ENCODE measurements at regions not wholly inside any gene's neighbourhood (a gene's known extent, or its start where the extent isn't known, plus 50 kb on each side); places are given as distances from the start of the nearest gene placed in this dataset.

GRCh38 chr11:109756521-109756920 is 334.5 kb downstream of the C11orf87 start:
- no peaks in the 10 kb centered on the region for H3K36me3 Mint-ChIP-seq
- H3K9me3 Mint-ChIP-seq, result peaks cover 2% of the 10 kb centered on the region
- H3K36me3 ChIP-seq, result no peaks in the 10 kb centered on the region
- no peaks in the 10 kb centered on the region for H3K4me1 Mint-ChIP-seq
- no peak for DNase-seq (ENCODE audit: low spot score)
- H3K27me3 ChIP-seq, result no peaks in the 10 kb centered on the region
- H2AFZ ChIP-seq (replicated peaks), result no peak overlapping the region
- no peaks in the 10 kb centered on the region for H3K4me1 ChIP-seq
- no peak overlapping the region for H3K4me3 Mint-ChIP-seq
- no peak for TF ChIP-seq EZH2 (IDR thresholded peaks at IDR 0.05)
- no peak for TF ChIP-seq EZH2phosphoT487 (IDR thresholded peaks at IDR 0.05)
- TF ChIP-seq CTCF (IDR thresholded peaks at IDR 0.05), result no peak
- no peak overlapping the region for H3K4me3 ChIP-seq
- no peaks in the 10 kb centered on the region for H3K9me3 ChIP-seq (ENCODE audit: low read depth)
- no peak overlapping the region for H3K27ac Mint-ChIP-seq
- H4K20me1 ChIP-seq (ENCODE audit: low read depth), result no peaks in the 10 kb centered on the region
- H3F3A ChIP-seq (ENCODE audit: low read depth), result no peaks in the 10 kb centered on the region
- no peak overlapping the region for H3K27ac ChIP-seq
- H3K9ac ChIP-seq, result no peak overlapping the region
- H3K4me2 ChIP-seq, result no peak overlapping the region
- peaks cover 3% of the 10 kb centered on the region for H3K27me3 Mint-ChIP-seq (ENCODE audit: insufficient read depth, low read depth)
- H3K79me2 ChIP-seq (ENCODE audit: low read depth), result no peaks in the 10 kb centered on the region

- Mint-ChIP-seq H3K27ac (no peak overlapping the region), H3K27me3 (ENCODE audit: insufficient read depth, low read depth) (peaks cover 3% of the 10 kb centered on the region), H3K4me1 (no peaks in the 10 kb centered on the region), H3K4me3 (no peak overlapping the region), H3K9me3 (peaks cover 2% of the 10 kb centered on the region), H3K36me3 (no peaks in the 10 kb centered on the region)
- Histone ChIP-seq H3F3A (ENCODE audit: low read depth) (no peaks in the 10 kb centered on the region), H3K79me2 (ENCODE audit: low read depth) (no peaks in the 10 kb centered on the region), H3K36me3 (no peaks in the 10 kb centered on the region), H3K4me3 (no peak overlapping the region), H3K27me3 (no peaks in the 10 kb centered on the region), H3K27ac (no peak overlapping the region), H3K9me3 (ENCODE audit: low read depth) (no peaks in the 10 kb centered on the region), H3K4me1 (no peaks in the 10 kb centered on the region), H3K4me2 (no peak overlapping the region), H2AFZ (replicated peaks) (no peak overlapping the region), H3K9ac (no peak overlapping the region), H4K20me1 (ENCODE audit: low read depth) (no peaks in the 10 kb centered on the region)
- TF ChIP-seq EZH2phosphoT487 (IDR thresholded peaks at IDR 0.05), result no peak
- no peak for TF ChIP-seq CTCF (IDR thresholded peaks at IDR 0.05)
- no peak for TF ChIP-seq EZH2 (IDR thresholded peaks at IDR 0.05)
- DNase-seq (ENCODE audit: low spot score), result no peak
Measured at GRCh38 chr11:109756951-109757350, 335.0 kb downstream of the C11orf87 start.

- no peaks in the 10 kb centered on the region for H3K36me3 Mint-ChIP-seq
- DNase-seq (ENCODE audit: low spot score), result no peak
- no peak overlapping the region for H3K4me3 Mint-ChIP-seq
- TF ChIP-seq EZH2 (IDR thresholded peaks at IDR 0.05) (no peak), EZH2phosphoT487 (IDR thresholded peaks at IDR 0.05) (no peak), CTCF (IDR thresholded peaks at IDR 0.05) (no peak)
- Histone ChIP-seq H3K9ac (no peak overlapping the region), H3K4me3 (no peak overlapping the region), H3K4me1 (peaks cover 6% of the 10 kb centered on the region), H4K20me1 (ENCODE audit: low read depth) (no peaks in the 10 kb centered on the region), H2AFZ (replicated peaks) (no peak overlapping the region), H3K4me2 (no peak overlapping the region), H3F3A (ENCODE audit: low read depth) (no peaks in the 10 kb centered on the region), H3K36me3 (no peaks in the 10 kb centered on the region), H3K9me3 (ENCODE audit: low read depth) (no peaks in the 10 kb centered on the region), H3K79me2 (ENCODE audit: low read depth) (no peaks in the 10 kb centered on the region), H3K27me3 (no peaks in the 10 kb centered on the region), H3K27ac (no peak overlapping the region)
- peaks cover 3% of the 10 kb centered on the region for H3K27me3 Mint-ChIP-seq (ENCODE audit: insufficient read depth, low read depth)
- no peak overlapping the region for H3K27ac Mint-ChIP-seq
- H3K9me3 Mint-ChIP-seq, result peaks cover 2% of the 10 kb centered on the region
- H3K4me1 Mint-ChIP-seq, result peaks cover 4% of the 10 kb centered on the region
Measured at GRCh38 chr11:109762546-109762945, 330.6 kb upstream of the ZC3H12C start.
